Limb (tissue), 2 donors: ENCODE measurements at regions not wholly inside any gene's neighbourhood (a gene's known extent, or its start where the extent isn't known, plus 50 kb on each side); places are given as distances from the start of the nearest gene placed in this dataset.

Experiments
- DNase-seq, 2 donors: peaks; one replicate each; pipeline ENCODE4 v3.0.0-alpha.2; 2016; ENCODE audit errors: extremely low spot score in 2 of 2

DNA sequence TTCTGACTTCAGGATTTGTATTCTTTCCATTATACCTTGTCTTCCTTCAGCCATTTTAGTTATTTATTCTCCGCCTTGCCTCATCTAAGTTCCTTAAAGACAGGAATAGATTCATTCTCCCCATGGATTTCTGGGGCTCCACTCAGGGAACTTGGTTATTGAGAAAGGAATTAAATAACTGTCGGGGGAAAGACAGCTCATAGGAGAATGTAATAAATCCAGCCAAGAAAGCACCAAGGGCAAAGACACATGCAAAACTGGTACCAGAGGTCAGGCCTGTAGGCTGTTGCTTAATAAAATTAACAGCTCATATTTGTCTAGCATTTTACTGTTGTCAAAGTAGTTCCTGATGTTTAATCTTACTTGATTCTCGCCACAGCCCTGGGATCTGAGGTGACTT is 357.2 kb downstream of the TMEM38B start:
- DNase-seq = no peak

DNA sequence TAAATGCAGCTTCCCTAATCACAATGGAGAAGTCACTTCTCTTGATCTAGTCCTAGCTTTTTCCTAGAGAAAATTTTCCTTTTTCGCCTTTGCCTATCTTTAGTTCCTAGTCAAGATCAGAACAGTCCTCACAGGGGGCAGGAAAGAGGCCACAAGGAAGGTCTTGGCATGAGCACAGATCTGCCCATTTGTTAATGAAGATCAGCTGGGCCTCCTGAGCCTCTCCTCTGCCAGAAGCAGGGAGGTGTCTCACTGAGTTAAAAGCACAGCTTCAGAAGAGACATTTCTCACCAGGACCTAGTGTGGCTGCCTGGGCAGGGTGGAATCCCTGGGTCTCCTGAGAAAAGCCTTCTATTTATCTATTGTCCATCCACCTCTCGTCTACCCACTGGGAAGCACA is 357.8 kb downstream of the TMEM38B start:
- DNase-seq = no peak

DNA sequence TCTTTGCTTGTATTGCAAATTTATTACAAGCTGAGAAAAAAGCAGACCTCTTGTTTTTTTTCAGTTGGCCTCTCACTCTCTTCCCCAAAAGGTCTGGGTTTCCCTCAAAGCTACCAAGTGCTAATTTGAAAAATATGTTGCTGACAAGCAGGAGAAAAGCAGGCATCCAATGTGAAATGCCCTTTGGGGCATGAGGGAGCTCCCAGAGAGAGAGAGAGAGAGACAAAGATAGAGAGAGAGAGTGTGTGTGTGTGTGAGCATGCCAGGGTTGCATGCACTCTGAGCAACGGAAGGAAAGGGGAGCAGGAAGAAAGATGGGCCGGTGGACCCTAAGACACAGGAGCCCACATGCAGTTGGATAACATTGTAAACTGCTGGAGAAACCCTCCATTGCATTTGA is 358.4 kb downstream of the TMEM38B start:
- no peak for DNase-seq

DNA sequence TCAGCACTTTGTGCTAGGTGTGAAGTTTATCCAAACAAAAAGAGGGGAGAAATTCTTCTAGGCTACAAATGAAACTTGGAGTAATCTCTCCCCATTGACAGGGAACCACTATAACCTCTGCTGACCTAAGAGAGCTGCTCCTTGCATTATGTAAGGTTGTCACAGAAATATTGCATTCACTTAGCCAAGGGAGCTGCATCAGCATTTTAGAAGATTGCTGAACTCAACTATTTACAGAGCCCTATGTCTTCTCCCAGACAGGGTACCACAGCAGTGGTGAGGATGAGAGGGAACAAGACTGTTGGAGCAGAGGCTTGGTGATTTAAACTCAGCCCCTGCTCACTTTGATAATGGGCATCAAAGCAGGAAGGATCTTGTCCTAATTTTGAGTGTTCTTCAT is 362.0 kb downstream of the TMEM38B start:
- no peak for DNase-seq

DNA sequence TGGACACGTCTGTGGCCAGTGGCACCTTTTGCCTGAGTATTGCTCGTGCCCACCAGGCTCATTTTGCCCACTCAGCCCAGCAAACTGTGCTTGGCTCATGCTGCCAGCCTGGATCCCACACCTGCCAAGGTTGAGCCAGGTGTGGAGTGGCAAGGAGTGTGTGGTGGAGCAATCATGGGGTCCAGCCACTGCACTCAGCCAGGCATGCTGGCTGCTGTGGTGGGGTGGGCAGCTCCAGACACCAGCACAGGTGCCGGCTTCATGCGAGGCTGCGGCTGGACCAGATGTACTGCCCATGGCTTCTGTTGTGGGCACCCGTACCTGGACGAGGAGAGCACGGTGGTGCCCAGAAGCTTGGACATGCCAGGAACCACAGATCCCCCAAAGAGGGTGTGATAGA is 364.1 kb downstream of the TMEM38B start:
- DNase-seq = no peak

DNA sequence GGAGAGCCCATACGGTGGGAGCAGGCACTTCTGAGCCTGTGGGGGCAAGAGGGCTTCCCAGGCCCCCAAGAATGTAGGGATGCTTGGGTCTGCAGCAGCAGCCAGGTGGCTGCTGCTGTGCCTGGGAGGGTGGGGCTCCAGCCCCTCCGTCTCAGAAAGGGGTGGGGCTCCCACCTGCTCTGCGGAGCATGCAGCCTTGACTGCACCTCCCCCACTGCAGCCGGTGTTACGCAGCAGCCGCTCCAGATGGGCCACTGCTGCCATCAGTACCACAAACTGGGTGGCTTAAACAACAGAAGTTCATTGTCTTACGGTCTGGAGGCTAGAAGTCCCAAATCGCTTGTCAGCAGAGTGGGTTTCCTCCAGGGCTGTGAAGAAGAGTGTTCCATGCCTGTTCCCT is 365.5 kb downstream of the TMEM38B start:
- no peak for DNase-seq

DNA sequence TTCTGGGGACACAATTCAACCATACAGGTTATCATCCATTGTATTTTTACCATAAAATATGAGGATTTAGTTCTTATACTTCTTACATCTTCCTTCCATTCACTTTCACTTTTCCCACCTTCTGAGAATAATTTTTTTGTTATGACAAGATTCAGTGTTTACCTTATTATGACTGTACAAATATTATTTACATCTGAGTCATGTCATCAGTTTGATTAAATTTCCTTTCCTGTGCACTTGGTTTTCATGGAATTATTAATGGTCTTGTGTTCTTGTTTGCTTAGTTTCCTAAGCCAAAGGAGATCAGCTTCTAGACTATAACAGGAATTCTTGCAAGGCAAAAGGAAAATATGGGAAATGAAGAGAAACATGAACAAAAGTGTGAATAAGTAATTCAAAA is 366.5 kb downstream of the TMEM38B start:
- DNase-seq = no peak

DNA sequence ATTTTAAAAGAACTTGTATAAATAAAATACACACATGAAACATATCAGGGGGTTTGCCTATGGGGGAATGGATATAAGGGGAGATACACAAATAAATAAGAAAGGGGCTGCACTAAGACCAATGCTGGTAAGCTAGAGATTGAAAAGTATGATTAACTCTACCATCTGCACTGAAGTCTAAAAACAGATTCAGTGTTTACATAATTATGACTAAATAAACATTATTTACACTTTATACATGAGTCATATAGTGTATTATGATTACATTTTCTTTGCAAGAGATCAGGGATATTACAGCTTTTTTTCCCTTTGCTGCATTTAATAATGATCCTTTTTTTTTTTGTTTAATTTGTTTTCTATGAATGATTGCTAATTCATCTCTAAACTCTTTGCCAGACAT is 367.9 kb downstream of the TMEM38B start:
- DNase-seq = no peak

DNA sequence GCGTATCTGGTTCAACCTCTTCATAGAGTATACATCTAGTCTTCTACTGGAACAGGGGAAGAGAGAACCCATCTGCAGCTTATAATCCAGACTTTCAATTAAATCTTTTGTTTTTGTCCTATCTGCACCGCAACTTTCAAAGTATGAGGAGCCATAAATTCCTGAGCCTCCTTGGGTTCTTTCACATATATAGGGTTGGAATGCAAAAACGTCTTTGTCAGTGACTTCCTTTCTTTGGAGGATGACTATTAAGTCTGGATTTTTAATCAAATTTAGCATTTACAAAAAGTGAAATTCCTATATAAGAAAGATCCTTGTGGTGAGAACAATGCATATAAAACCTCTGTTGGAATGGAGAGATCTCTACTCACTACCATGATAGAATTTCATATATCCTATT is 370.8 kb downstream of the TMEM38B start:
- DNase-seq = no peak

DNA sequence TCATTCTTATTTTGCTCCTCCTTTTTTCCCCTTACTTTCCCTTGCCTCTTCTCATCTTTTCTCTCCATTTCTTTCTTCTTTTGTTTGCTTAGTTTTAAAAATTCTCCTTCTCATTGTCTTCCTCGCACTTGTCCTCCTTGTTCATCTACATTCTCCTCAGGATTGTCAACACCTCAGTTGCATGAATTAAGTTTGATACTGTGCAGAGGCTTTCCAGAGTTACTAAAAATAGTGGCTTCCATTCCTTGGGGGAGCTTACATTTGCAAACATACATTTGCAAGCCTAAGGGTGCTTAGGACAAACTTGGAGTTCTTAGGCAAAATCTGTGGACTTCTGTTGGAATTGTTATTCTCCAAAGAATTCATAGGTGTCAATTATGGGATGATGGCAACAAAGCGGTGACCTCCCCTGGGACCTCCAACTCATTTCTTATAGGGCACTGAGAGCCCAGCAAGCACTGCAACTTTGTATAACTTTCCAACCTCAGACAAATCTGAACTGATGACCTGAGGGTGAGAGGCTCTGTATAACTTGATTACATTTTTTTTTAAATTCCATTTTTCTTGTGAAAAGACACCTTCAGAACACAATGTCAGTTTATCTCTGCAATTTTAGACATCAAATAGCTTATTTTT is 371.4 kb downstream of the TMEM38B start:
- DNase-seq = no peak

DNA sequence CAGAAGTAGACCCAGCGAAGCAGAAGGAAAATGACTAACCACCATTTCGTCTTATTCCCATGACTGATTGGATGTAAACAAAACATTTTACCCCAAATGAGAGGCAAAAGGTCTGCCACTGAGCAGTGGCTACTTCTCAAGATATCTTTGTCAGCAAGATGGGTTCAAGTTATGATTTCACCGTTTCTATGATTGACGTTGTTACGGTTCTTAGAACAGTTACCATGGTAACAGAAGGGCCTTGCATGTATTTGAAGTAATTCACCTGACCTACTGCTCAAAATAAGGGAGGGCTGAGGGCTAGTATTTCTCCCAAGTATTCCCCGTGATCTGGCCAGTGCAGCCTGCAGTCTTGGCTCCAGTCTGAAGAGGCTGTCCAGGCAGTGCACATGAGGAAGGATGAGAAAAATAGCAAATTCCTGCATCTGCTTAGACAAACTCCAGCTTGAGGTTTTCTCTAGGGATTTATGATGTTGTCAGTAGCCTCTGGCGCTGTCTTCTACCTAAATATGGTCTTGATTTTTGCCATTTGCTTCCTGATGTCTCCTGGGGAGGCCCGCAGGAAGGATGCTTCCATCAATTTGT is 372.7 kb downstream of the TMEM38B start:
- DNase-seq = no peak

DNA sequence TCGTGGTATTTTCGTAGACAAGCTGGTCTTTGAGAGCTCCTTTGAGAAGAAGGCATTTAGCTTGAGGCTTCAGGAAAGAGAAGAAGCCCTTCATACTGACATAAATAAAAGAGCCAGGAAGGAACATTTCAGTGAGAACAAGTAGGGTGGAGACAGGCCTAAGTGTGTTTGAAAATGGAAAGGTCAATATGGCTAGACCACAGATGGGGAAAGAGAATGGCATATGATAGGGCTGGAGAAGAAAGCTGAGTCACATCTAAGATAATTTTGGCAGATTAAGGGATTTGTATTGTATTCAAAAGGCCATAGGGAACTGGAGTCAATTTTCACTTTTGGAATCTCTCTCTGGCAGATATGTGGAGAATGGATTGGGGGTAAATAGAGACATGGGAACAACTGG is 374.9 kb downstream of the TMEM38B start:
- no peak for DNase-seq

DNA sequence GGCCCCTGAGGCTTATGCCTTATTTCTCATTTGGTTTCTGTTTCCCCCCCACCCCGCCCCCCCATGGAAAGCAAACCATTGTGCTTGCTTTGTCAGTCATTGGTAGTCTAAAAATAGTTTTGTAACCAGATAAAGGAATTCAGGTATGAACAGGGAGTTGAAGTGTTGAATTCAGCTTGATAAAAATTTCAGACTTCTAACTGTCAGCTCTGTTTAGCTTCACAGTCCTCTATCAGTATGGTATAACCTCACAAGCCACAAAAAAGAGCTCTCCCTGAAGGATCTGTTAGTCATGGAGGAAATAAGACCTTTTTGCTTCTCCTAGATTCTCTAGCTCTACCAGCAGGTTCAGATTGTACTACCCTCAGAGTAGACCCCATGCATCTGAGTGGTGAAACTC is 378.1 kb downstream of the TMEM38B start:
- no peak for DNase-seq

DNA sequence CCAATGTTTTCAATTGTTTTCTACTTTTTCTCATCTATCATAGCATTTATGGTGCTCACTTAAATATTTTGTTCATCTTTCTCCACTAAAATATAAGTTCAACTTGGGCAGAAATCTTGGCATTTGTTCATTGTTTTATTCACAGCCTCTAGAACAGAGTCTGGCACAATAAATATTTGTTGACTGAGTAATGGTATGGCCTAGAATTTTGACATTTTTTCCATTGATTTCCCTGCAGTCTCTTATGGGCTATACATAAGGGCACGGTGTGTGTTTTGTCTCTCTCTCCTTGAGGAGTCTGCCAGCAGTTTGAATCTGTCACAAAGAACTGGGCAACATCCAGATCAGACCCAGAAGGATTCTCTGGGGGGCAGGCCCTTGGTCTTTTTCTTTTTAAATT is 379.7 kb downstream of the TMEM38B start:
- DNase-seq = no peak

DNA sequence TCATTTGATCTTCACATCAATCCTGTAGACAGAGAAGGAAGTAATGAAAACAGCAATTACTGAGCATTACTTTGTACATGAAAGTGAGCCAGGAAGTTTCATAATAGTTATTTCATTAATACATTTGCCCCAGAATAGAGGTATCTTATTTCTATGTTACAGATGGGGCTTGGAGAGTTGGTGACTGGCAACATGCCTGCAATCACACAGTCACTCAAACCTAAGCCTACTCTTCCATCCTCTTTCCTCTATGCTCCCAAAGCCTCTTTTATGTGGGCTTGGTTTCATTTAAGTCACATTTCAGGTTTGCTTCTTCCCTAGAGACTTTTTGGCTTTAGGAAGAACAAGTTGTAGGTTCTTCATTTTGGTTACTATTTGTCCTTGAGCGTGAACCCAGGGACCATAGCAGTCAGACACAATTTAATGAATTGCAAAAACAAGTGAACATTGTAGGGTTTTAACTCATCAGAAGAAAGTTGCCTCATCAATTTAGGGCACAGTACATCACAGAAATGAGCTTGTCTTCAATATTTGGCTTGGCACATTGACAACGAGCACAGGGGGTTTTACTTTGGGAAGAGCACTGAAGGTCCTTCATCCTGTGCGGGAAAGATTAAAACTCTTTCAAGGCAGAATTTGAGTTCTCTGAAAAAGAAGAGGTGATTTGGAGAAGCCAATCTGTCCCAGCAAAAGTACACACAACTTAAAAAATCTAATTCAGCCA is 381.1 kb downstream of the TMEM38B start:
- no peak for DNase-seq

DNA sequence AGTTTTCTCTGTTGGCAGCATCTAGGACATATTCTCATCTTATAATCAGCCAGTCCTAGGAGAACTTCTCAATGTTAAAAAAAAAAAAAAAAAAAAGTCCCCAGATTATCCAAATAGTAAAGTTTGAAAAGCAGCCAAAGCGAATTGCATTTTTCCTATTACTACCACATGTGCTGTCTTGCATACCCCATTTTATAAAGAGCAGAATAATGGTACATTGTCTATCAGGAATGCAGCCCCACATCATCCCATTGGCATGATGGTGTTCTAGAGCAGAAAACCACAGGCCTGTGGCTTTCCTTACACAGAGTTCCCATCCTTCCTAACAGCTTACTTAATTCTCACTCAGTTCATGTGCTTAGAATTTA is 381.6 kb downstream of the TMEM38B start:
- DNase-seq = peak in 1 of 2 donors; percentile 30

DNA sequence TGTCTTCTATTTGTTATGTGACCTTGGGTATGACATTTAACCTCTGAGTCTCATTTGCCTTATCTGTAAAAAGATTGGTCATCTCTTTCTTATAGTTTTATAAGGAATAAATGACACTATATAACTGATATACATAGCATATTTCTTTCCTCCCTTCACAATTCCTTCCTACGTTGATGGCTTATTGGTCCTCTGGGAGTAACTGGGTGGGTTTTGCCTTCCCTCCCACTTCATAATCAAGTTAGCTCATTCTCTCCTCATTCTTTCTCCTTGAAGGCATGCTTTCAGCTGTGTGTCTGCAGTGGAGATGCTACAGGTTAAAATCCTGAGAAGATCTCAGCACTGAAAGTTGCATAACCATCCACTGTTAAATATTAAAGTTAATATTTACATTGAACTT is 382.4 kb downstream of the TMEM38B start:
- DNase-seq = no peak

DNA sequence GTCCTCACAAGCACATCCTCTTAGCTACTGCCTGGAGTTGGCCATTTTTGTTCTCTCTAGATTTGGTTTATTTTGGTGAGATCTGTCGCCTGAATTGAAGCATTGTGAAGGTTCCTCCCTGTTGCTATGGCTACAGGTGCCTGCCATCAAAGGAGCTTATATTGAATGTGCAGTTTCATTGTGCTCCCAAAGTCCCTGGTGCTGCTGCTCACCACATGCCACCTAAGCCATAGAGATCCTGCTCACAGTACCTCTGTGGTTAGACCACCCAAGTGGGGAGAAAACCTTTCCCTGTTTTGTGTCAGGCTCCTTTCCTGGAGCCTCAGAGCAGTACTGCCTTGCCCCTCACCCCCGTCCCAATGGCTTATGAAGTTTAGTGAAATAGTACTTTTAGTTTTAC is 383.4 kb downstream of the TMEM38B start:
- DNase-seq = no peak

DNA sequence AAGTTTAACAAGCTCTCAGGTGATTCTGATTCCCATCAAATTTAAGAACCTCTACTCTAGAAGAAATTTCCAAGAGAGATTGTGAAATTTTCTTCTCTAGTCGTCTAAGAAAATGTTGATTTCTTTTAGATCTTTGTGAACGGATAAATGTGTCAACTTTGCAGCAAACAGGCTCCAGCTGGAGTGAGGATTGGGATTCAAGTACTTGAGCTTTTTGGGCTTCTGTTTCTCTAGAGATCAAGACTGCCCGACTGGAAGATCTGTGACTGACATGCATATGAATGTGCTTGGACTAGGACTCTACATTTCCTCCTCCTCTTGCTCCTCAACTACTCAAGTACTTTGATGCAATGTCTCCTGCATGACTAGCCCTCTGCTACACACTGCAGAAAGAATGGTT is 388.3 kb downstream of the TMEM38B start:
- no peak for DNase-seq

DNA sequence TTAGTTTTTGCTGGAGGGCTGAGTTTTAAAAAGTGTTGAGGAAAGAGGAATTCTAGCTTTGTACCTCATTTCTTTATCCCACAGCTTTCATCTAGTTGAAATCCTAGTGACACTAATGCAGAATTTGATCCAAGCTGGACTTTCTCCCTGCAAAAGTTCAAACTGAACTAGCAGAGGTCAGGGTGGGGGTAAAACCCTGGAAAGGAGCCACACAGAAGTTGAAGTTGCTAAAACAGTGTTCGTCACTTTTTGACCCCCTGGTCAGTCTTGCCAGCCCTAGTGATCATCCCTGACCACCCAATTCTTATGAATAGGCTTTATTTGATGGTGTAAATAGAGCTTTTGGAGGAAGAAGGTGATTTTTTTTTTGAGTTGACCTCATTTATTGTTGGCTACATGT is 390.4 kb downstream of the TMEM38B start:
- no peak for DNase-seq

DNA sequence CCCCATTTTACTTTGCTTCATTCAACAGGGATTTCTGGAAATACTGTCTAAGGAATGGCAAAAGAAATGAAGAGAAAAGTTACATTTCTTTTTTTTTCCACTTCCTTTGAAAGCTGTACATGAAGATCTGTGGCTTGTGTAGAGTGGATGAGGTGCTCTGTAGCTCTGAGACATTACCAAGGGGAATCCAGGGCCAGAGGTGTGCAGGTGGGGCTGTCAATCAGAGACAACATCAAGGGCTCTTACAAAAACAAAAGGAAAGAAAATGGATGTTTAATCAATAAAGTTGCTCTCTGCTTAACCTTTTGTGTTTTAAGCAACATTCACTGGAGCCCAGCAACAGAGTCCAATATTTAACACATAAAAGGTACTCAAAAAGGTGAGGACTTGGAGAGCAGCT is 391.1 kb downstream of the TMEM38B start:
- no peak for DNase-seq

DNA sequence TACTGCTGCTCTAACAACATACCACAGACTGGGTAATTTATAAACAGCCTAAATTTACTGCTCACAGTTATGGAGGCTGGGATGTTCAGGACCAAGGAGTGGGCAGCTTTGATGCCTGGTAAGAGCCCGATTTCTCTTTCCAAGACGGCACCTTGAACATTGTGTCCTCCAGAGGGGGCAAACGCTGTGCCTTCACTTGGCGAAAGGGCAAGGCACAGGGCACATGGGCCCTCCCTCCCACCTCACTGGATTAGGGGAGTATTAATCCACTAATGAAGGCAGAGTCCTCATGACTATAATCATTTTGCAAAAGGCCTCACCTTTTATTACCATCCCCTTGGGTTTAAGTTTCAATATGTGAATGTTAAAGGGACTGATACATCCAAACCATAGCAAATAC is 397.7 kb downstream of the TMEM38B start:
- DNase-seq = no peak

DNA sequence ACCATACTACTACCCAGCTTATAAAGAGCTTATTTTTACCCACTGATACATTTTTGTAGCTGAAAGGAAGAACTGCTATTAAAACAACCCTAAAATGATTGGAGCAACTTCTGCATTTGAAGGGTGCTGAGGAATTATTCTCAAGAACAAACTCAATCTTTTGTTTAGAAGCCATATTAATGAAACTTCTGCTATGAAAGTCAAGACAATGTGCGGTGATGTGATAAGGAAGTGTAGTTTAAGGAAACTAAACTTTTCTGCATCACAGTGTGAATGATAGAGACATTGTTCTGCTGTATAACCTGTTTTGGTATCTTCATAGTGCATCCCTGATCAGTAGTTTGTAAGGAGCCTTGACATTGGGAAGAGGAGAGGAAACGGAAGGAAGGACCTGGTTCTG is 408.5 kb downstream of the TMEM38B start:
- no peak for DNase-seq
